Left ventricle myocardium superior (tissue), 1 donor: ENCODE measurements at regions not wholly inside any gene's neighbourhood (a gene's known extent, or its start where the extent isn't known, plus 50 kb on each side); places are given as distances from the start of the nearest gene placed in this dataset.
"Not testable (repeated sequence)": the region's sequence is repeated elsewhere in the genome, so short reads cannot be mapped to it uniquely, and the experiment has no call there.

Source experiments
- ATAC-seq: fragments of 200-7000 bp; cut with Tn5 transposase; one replicate; pipeline ENCODE4 v1.9.1; 2020; ENCODE audit warnings: mild to moderate bottlenecking, moderate library complexity
- DNase-seq: peaks from one replicate; pipeline ENCODE4 v3.0.0-alpha.2; 2020
- intact Hi-C: fragments of 100-400 bp; cut with micrococcal nuclease; formaldehyde crosslinking; loops from one replicate; pipeline ENCODE4 v1.11.0; 2022
- donor health status: DM: no; HTN: yes; CAD: no; lungs with severe emphysema.

DNA sequence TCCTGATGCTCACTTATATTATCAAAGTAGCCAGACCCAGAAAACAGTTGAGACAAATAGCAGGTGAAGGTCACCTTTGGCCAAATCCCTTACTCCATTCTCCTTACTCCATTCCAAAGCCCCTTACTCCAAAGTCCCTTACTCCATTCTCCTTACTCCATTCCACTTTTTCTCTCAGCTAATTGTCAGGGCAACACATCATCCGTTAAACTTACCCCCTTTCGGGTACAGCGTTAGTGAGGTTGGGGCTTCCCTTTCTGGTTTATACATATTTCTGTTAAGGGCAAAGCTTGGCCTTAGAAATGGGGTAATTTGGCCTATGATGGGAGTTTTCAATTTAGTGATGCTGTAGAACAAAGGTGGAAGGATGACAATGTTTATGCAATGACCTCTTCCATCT, 111.8 kb upstream of the CCND2 start:
- DNase-seq, result no peak
- no peak for ATAC-seq
- intact Hi-C loops, result no loop called here

DNA sequence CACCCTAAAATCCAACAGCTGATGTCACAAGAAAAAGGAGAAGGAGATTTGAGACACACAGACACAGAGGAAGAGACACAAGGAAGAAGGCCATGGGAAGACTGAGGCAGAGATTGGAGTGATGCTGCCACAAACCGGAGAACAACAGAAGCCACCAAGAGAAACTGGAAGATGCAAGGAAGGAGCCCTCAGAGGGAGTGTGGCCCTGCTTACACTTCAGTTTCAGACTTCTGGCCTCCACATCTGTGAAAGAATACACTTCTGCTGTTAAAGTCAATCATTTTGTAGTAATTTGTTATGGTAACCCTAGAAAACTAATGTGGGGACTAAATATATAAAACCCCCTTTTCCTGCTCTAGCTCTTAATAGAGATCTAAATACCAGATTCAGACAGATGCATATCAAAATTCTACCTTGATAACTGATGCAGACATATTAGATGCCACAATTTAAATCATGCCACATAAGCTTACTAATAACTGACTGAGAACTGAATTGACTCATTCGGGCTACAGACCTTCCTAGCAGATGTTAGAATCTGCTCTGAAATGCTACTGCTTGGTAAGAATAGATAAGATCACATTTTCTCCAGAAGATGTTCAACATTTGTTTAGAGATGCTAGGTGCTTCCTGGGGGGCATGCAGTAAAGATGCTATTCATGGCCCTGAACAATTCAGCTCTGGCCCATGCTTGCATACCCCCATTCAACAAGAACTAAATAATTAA, 113.1 kb upstream of the CCND2 start:
- DNase-seq, result no peak
- ATAC-seq, result no peak
- intact Hi-C loops, result no loop called here

DNA sequence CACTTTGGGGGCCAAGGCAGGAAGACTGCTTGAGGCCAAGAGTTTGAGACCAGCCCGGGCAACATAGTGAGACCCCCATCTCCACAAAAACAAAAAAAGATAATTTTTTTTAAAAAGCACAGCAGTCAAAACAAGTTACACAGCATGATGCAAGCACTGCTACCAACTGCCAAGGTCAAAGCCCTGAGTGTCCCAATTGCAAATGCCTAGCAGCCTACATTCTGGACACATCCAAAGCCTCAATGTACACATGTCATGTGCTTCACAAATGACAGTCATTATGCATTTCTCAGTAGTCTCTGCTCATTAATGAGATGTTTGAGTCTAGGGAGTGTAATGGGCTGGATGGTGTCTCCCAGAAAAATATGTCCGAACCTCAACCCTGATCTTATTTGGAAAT, 113.7 kb upstream of the CCND2 start:
- ATAC-seq (no peak), DNase-seq (no peak)
- intact Hi-C loops, result no loop called here

DNA sequence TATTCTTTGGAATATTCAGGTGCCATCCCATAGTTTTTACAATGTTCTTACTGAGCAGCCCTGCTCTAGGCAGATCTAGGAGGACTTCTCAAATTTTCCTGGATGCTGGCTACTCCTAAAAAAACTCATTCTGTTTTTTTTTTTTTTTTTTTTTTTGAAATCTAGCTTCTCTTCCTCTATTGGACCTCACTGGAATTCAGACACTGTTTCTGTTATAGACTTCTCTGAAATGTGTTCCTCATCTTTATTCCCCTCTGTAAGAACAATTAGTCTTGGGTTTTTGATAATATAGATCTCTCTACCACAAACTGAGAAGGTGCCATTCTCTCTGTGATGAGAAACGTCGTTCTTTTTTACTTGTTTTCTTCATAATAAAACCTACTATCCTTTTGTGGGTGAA, 115.3 kb upstream of the CCND2 start:
- ATAC-seq (no peak), DNase-seq (no peak)

DNA sequence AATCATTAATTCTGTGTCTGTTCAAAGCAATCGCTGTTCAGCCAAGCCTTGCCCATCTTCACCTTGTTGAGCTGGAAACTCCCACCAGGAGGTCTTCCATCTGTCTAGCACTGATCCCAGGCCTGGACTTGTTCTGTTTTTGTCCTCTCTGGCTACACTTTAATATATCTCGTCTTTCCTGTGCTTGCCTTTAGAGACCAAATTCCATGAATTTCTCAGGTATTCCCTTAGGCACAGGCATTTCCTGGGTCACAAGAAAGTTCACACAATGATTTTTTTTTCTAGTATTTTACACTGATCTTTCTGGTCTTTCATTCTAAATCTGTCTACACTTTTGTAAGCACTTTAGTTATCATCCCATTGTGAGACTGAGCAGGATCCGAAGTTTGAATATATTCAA, 116.4 kb upstream of the CCND2 start:
- no peak for DNase-seq
- no peak for ATAC-seq
- intact Hi-C loops, result no loop called here

More for the DNA sequence above, 115.3 kb upstream of the CCND2 start:
- intact Hi-C loops, result no loop called here

DNA sequence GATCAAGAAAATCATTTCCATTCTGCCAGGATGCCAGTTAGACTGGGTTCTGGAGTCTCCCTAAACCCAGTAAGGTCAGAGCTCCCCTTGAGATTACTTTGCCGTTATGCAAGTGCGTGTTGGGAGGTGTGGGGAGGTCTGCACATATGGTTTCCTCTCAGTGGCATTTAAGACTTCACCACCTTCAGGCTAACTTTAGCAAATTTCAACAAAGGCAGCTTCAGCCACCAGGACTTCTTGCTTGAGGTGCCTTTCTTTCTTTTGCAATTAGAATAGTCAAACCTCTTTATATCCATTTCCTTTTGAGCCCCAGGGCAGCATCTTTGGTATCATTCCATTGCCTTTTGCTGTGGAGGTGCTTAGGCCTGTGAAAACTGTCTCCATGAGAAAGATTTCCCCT, 117.2 kb upstream of the CCND2 start:
- DNase-seq (no peak), ATAC-seq (no peak)
- intact Hi-C loops, result no loop called here

DNA sequence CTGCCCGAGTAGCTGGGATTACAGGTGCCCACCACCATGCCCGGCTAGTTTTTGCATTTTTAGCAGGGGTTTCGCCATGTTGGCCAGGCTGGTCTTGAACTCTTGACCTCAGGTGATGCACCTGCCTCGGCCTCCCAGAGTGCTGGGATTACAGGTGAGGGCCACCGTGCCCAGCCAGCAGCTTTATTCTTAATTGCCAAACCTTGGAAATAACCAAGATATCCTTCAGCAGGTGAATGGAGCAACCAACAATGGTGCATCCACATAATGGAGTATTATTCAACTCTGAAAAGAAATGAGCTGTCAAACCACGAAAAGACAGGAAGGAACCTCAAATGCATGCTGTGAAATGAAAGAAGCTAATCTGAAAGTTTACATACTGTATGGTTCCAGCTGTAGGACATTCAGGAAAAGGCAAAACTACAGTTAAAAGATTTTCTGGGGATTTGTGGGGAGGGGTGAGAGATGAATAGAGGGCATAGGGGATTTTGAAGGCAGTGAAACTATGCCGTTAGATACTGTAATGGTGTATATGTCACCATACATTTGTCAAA, 118.8 kb upstream of the CCND2 start:
- ATAC-seq (no peak), DNase-seq (no peak)
- intact Hi-C loops, result no loop called here

DNA sequence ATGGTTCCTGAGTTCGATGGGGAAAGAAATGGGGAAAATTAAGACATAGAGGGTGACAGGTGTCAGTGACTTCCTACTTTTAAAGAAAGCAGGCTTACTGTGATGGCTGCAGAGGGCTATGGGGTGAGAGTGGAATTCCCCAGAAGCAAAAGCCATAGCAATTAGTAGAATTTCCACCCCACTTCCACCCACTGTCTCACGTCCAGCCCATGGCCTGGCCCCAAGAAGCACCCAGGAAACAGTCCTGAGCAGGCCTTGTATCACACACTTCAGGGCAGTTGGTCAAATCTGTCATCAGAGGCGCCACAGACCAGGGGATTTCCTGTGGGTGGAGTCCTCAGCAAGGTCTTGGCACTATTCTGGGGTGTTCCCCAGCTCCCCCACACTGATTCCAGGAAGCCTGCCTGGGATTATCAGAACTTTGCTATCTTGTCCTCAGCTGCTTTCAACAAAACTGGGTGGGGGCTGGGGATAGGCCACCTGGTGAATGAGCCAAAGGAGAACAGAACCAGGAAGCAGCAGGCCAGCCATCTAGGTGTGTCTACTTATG, 120.1 kb upstream of the CCND2 start:
- DNase-seq (no peak), ATAC-seq (peak; percentile 27)
- intact Hi-C loops, result no loop called here

DNA sequence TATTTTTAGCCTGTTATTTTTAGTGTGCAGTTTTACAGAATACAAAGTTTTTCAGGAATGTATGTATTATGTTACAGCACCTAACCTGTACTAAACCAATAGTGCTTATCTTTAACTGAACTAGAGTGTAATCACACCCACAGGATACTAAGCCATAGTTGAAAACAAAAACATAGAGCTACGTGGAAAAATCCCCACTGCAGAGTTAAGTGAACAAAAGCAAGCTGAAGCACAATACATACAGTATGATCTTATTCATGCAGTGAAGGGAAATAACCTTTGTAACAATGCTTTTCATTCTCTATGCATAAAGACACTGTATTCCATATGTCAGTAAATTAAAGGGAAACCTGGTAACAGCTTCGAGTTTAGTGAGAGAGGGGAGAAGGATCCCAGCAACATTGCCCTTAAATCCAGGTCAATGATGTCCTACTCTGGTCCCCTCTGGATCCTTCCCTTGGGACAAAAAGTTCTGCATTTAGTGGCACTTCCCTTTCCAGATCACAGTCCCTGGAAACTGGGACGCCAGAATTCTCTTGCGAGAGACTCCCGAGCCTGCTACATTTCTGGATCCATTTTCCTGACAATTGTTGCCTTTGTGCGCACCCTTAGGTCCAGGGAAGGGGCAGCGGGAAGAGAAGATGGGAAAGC, 121.3 kb upstream of the CCND2 start:
- intact Hi-C loops, result no loop called here
- DNase-seq (no peak), ATAC-seq (no peak)

DNA sequence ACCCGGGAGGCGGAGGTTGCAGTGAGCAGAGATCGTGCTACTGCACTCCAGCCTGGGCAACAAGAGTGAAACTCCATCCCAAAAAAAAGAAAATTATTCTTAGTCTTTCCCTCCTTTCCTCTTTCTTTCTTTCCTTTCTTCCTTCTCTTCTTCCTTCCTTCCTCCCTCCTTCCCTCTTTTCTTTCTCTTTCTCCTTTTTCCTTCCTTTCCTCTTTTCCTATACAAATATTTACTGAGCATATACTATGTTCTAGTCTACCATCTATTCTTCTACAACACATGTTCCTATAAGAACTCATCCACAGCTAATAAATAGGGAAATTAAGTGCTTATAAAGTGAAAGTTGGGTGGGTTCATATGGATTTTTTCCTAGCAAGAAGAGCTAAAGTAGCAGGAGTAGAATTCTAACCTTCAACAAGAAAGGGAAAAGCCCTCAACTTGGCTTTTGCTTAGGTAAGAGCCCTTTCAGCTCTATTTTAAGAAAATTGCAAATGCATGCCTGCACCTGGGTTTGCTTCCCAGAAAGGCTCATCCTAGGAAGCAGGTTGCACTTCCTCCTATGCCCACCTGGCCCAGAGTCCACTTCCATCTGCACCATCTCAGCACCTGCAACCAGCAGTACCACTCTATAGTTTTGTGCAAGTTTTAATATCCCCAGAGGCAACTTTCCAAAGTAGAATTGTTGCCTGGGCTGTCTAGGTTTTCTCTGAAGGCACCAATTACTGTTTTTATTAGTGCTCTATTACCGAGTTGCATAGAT, 122.0 kb upstream of the CCND2 start:
- no peak for ATAC-seq
- DNase-seq, result no peak
- intact Hi-C loops, result no loop called here

DNA sequence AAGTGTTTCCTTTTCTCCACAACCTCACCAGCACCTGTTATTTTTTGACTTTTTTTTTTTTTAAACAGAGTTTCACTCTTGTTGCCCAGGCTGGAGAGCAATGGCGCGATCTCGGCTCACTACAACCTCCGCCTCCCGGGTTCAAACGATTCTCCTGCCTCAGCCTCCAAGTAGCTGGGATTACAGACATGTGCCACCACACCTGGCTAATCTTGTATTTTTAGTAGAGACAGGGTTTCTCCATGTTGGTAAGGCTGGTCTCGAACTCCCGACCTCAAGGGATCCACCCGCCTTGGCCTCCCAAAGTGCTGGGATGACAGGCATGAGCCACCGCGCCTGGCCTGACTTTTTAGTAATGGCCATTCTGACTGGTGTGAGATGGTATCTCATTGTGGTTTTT, 123.2 kb upstream of the CCND2 start:
- intact Hi-C loops, DNase-seq, ATAC-seq: not testable (repeated sequence)

DNA sequence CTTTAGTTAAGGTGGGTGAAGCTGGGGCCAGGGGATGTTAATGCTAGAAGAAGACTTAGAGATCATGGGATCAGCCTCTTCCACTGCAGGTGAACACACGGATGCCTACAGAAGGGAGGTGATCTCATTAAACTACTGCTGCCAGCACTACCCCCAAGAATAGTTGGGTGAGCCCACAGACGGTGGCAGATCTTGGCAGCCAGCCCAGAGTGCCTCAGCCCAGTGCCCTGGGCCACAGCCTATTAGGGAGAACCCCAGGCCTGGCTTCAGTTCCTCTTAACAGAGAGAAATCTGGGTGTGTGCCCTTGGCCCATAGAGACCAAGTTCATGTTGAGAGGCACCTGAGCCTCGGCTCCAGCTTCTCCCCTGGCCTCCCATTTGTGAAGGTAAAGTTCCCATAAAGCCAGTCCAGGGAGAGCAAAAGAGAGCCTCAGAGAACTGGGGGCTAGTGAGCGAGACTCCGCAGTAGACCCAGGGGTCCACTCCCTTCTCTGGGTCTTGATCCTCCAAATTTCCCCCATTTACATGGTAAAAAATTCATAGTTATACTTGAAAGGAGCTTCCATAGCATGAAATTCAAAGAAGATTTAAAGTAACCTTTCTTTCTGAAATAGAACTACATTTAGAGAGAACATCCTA, 125.0 kb upstream of the CCND2 start:
- peak; percentile 80 for DNase-seq
- intact Hi-C loops, result no loop called here
- peak; percentile 74 for ATAC-seq

DNA sequence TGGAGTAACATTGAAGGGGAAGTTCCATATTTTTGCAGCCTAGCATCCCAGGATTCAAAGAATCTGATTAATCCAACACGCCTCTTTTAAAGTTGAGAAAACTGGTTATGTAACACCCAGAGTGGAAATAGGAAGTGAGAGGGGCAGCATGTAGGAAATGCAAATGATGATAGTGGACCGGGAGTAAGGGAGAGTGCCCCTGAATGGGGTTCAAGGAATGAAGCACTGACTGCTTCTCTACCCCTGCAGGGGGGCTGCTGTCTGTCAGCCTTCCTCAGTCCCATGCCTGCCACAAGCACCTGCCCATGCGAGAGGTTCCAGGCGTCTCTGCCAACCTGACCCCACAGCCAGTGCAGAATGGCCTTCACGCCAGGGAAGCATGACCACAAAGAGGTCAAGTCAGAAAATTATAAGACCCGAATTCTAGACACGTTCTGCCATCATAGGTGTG, 126.5 kb upstream of the CCND2 start:
- ATAC-seq, result no peak
- DNase-seq, result no peak
- intact Hi-C loops, result no loop called here

DNA sequence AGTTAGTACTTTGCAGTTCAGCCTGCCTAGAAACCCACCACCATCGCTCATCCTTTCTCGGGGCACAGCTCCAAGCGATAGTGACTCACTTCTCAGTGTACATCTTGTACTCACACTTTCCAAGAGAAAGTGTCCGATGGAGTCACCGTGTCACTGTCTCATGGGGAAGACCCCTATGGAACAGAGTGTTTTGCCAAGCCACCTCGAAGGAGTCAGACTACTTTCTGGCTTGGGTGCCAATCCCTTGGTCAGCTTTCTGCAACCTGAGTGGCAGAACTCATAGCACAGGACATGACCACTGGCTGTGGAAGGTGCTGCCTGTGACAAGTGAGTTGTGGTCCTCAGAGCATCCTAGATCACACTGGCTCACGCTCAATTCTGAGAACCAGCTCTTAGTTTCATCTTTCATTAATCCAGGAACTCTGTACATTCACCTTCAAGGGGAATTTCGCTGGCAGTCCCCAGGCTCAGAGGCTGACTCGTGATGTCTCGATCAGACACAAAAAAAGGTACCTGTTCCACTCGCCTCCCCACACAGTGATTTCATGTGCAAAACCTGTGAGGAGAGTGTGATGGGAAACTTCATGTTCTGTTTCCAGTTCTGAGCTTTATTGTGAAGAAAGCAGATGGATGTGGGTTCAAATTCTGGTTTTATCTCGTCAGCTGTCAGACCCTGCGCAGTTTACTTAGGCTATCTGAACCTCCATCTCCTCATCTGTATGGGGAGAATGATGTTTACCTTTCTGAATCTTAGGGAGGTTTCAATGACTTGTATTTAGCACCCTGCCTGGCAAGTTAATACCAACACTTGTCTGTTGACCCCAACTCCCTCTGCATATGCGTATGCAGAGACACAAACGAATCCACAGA, 127.3 kb upstream of the CCND2 start:
- intact Hi-C loops, result no loop called here
- ATAC-seq (no peak), DNase-seq (no peak)

DNA sequence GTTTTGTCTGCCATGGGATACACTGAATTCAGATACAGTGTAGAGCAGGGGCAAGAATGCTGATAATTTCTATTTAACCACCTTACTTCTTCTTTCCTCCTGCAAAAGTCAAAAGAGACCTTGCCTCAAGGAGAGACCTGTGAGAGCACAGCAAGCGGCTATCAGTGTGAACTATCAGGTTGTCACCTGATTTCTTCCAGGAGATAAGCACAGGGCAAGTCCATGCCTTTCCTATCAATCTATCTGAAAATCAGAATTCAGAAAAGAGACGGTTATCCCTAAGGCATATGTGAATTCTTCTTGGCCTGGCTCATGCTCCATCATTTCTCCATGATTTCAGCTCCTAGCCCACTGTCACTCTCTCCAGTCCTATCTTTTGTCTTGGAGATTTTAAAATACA, 128.9 kb upstream of the CCND2 start:
- ATAC-seq, result no peak
- intact Hi-C loops, result no loop called here

DNA sequence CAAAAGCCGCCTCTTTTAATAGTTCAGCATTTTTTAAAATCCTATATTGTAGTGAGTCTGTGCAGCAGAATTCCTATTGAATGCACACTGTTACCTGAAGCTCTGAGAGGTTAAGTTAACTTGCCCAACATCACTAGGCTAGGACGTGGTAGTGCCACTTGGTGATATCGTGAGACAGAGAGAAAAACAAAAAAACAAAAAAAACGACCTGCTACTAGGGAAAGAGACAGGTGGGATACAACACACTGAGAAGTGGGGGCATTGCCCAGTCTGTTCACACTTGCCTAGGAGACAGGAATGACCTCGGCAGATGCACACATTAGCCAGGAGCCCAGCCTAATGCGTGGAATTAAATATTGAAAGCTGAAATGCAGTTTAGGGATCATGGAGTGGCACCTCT, 129.7 kb upstream of the CCND2 start:
- no peak for DNase-seq
- intact Hi-C loops, result no loop called here
- no peak for ATAC-seq

More for the DNA sequence above, 128.9 kb upstream of the CCND2 start:
- no peak for DNase-seq

DNA sequence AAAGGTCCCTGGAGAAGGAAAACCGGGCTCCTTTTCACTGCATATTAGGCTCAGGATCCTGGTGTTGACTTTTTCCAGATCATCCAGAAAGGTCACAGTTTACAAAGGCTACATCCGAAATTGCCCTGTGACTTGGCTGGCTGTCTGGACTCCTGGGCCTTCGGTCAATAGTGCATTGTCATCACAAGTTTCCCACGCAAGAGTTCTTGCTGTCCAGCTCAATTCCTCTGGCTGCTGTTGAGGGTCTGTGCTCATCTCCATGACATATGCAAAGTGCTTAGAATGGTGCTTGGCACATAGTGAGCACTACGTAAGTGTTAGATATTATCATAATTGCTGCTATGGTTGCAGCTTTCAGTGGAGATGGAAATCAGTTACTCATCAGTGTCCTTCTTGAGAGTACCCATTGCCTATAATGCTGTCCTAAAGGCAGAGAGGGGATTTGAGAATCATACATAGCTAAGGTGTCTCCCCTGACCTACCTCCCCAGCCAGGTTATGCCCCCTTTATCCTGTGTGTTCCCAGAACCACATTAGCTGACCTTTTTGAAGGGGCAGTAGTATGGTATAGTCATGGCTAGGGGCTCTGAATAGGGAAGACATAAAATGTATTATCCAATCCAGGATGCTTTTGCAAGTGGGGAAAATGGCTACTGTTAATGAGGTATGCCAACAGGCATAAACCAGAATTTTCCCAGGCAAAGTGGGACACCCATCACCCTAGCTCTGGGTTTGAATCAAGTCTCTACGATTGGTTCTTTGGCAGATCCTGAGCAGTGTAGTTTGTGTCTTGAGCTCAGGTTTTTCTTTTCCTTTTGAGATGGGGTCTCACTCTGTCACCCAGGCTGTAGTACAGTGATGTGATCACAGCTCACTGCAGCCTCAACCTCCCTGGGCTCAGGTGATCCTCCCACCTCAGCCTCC, 132.0 kb upstream of the CCND2 start:
- intact Hi-C loops, result no loop called here
- DNase-seq (no peak), ATAC-seq (peak; percentile 42)
